GM21717 (cell line): ENCODE measurements at regions not wholly inside any gene's neighbourhood (a gene's known extent, or its start where the extent isn't known, plus 50 kb on each side); places are given as distances from the start of the nearest gene placed in this dataset.

Experiments used
- ATAC-seq: cut with Tn5 transposase; IDR thresholded peaks from one replicate; pipeline ENCODE4 v1.9.1; 2021; ENCODE audit warnings: mild to moderate bottlenecking, moderate library complexity; ENCODE audit not compliant: unreplicated experiment

- no peak for ATAC-seq
Observed at GRCh38 chr5:58403822-58404433, 56.0 kb downstream of the PLK2 start.

GRCh38 chr5:58401701-58402100 is 58.2 kb downstream of the PLK2 start:
- ATAC-seq, result no peak

- ATAC-seq, result no peak
Observed at GRCh38 chr5:58400737-58401136, 59.1 kb downstream of the PLK2 start.

- ATAC-seq, result no peak
Observed at GRCh38 chr5:58399951-58400350, 59.9 kb downstream of the PLK2 start.

- ATAC-seq, result no peak
Observed at GRCh38 chr5:58394339-58394738, 65.5 kb downstream of the PLK2 start.

- no peak for ATAC-seq
Observed at GRCh38 chr5:58393716-58394115, 66.2 kb downstream of the PLK2 start.

- ATAC-seq, result no peak
Observed at GRCh38 chr5:58392496-58392895, 67.4 kb downstream of the PLK2 start.

GRCh38 chr5:58383448-58383847 is 76.4 kb downstream of the PLK2 start:
- ATAC-seq, result no peak

- ATAC-seq, result no peak
Observed at GRCh38 chr5:58382131-58382534, 77.8 kb downstream of the PLK2 start.

GRCh38 chr5:58381566-58381965 is 78.3 kb downstream of the PLK2 start:
- no peak for ATAC-seq

- no peak for ATAC-seq
Observed at GRCh38 chr5:58380655-58381054, 79.2 kb downstream of the PLK2 start.

GRCh38 chr5:58378613-58379390 is 81.1 kb downstream of the PLK2 start:
- ATAC-seq, result no peak

- no peak for ATAC-seq
Observed at GRCh38 chr5:58370606-58371005, 89.3 kb downstream of the PLK2 start.

GRCh38 chr5:58369513-58370190 is 90.2 kb downstream of the PLK2 start:
- ATAC-seq, result no peak

- no peak for ATAC-seq
Observed at GRCh38 chr5:58366461-58366860, 93.4 kb downstream of the PLK2 start.

- no peak for ATAC-seq
Observed at GRCh38 chr5:58365791-58366190, 94.1 kb downstream of the PLK2 start.

- ATAC-seq, result no peak
Observed at GRCh38 chr5:58363461-58364249, 96.2 kb downstream of the PLK2 start.

- ATAC-seq, result no peak
Observed at GRCh38 chr5:58362135-58362534, 97.8 kb downstream of the PLK2 start.

GRCh38 chr5:58360794-58361193 is 99.1 kb downstream of the PLK2 start:
- no peak for ATAC-seq

GRCh38 chr5:58359981-58360380 is 99.9 kb downstream of the PLK2 start:
- ATAC-seq, result no peak

- ATAC-seq, result no peak
Observed at GRCh38 chr5:58358501-58359178, 101.2 kb downstream of the PLK2 start.
